MM.1S (cell line): ENCODE measurements at regions not wholly inside any gene's neighbourhood (a gene's known extent, or its start where the extent isn't known, plus 50 kb on each side); places are given as distances from the start of the nearest gene placed in this dataset.

ENCODE experiments used
- DNase-seq: peaks from one replicate; pipeline ENCODE4 v3.0.0-alpha.2; 2015
- H2AFZ ChIP-seq: fragments of 300-600 bp; sonication (generic); 2 replicates; pipeline ENCODE4 v1.6.0; 2016; ENCODE audit warnings: antibody characterized with exemption, low read length
- H3F3A ChIP-seq: fragments of 300-600 bp; sonication (generic); 2 replicates; pipeline ENCODE4 v1.6.1; 2016; ENCODE audit warnings: mild to moderate bottlenecking, antibody characterized with exemption, low read length, moderate library complexity, mixed read lengths; ENCODE audit not compliant: insufficient read depth
- H3K27ac ChIP-seq: fragments of 300-600 bp; sonication (generic); 2 replicates; pipeline ENCODE4 v1.5.1; 2016; ENCODE audit warnings: mild to moderate bottlenecking, low read length
- H3K27me3 ChIP-seq: fragments of 300-600 bp; sonication (generic); replicated peaks from 2 replicates; pipeline ENCODE4 v1.6.0; 2016; ENCODE audit warnings: low read length; ENCODE audit not compliant: insufficient read depth
- H3K36me3 ChIP-seq: fragments of 300-600 bp; sonication (generic); replicated peaks from 2 replicates; pipeline ENCODE4 v1.6.1; 2016; ENCODE audit warnings: mild to moderate bottlenecking, low read length, mixed read lengths; ENCODE audit not compliant: insufficient read depth
- H3K4me1 ChIP-seq: fragments of 300-600 bp; sonication (generic); 2 replicates; pipeline ENCODE4 v1.6.1; 2016; ENCODE audit warnings: low read length, mixed read lengths
- H3K4me2 ChIP-seq: fragments of 300-600 bp; sonication (generic); 2 replicates; pipeline ENCODE4 v1.6.0; 2016; ENCODE audit warnings: low read depth, low read length
- H3K4me3 ChIP-seq: fragments of 300-600 bp; sonication (generic); 2 replicates; pipeline ENCODE4 v1.5.1; 2016; ENCODE audit warnings: low read length, mixed read lengths
- H3K79me2 ChIP-seq: fragments of 300-600 bp; sonication (generic); 2 replicates; pipeline ENCODE4 v1.6.1; 2016; ENCODE audit warnings: mixed run types, low read length, mixed read lengths
- H3K9ac ChIP-seq: fragments of 300-600 bp; sonication (generic); 2 replicates; pipeline ENCODE4 v1.6.1; 2016; ENCODE audit warnings: low read length, mixed read lengths
- H3K9me2 ChIP-seq: fragments of 300-600 bp; sonication (generic); replicated peaks from 2 replicates; pipeline ENCODE4 v1.6.1; 2016; ENCODE audit warnings: mild to moderate bottlenecking, low read length, mixed read lengths; ENCODE audit not compliant: insufficient read depth
- H3K9me3 ChIP-seq: fragments of 300-600 bp; sonication (generic); replicated peaks from 2 replicates; pipeline ENCODE4 v1.6.1; 2016; ENCODE audit warnings: mild to moderate bottlenecking, low read length, mixed read lengths; ENCODE audit not compliant: insufficient read depth
- H4K20me1 ChIP-seq: fragments of 300-600 bp; sonication (generic); 2 replicates; pipeline ENCODE4 v1.6.1; 2016; ENCODE audit warnings: mild to moderate bottlenecking, low read length, moderate library complexity, mixed read lengths; ENCODE audit not compliant: insufficient read depth
- EZH2 ChIP-seq: fragments of 300-600 bp; sonication (generic); optimal IDR thresholded peaks from 2 replicates; pipeline ENCODE3; 2017; ENCODE audit warnings: low read depth, mild to moderate bottlenecking, antibody characterized with exemption, low read length, mixed read lengths
- EZH2phosphoT487 ChIP-seq: fragments of 300-600 bp; sonication (generic); IDR thresholded peaks from 2 replicates; pipeline ENCODE4 v1.6.1; 2018; ENCODE audit warnings: antibody characterized with exemption, low read length
- TF ChIP-seq, protein P1 (sequence below): fragments of 300-600 bp; sonication (generic); IDR thresholded peaks from 2 replicates; pipeline ENCODE4 v1.5.1; 2016; ENCODE audit warnings: antibody characterized with exemption, low read length, mixed read lengths

- H3K4me2 ChIP-seq = no peak overlapping the region
- no peaks in the 10 kb centered on the region for H3K9me2 ChIP-seq
- no peaks in the 10 kb centered on the region for H3K79me2 ChIP-seq
- no peaks in the 10 kb centered on the region for H3K27me3 ChIP-seq
- H3K27ac ChIP-seq = no peak overlapping the region
- H3K9me3 ChIP-seq = no peaks in the 10 kb centered on the region
- TF ChIP-seq, protein P1, sequence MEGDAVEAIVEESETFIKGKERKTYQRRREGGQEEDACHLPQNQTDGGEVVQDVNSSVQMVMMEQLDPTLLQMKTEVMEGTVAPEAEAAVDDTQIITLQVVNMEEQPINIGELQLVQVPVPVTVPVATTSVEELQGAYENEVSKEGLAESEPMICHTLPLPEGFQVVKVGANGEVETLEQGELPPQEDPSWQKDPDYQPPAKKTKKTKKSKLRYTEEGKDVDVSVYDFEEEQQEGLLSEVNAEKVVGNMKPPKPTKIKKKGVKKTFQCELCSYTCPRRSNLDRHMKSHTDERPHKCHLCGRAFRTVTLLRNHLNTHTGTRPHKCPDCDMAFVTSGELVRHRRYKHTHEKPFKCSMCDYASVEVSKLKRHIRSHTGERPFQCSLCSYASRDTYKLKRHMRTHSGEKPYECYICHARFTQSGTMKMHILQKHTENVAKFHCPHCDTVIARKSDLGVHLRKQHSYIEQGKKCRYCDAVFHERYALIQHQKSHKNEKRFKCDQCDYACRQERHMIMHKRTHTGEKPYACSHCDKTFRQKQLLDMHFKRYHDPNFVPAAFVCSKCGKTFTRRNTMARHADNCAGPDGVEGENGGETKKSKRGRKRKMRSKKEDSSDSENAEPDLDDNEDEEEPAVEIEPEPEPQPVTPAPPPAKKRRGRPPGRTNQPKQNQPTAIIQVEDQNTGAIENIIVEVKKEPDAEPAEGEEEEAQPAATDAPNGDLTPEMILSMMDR = no peak
- no peak for TF ChIP-seq EZH2phosphoT487
- TF ChIP-seq EZH2 = no peak
- no peaks in the 10 kb centered on the region for H3K36me3 ChIP-seq
- H3K4me1 ChIP-seq = no peaks in the 10 kb centered on the region
- H2AFZ ChIP-seq = no peak overlapping the region
- H3F3A ChIP-seq = no peaks in the 10 kb centered on the region
- DNase-seq = no peak
- no peaks in the 10 kb centered on the region for H4K20me1 ChIP-seq
- no peak overlapping the region for H3K4me3 ChIP-seq
- no peak overlapping the region for H3K9ac ChIP-seq
These were observed 379.1 kb downstream of the SLITRK6 start for GRCh38 chr13:85420136-85420535.

DNA sequence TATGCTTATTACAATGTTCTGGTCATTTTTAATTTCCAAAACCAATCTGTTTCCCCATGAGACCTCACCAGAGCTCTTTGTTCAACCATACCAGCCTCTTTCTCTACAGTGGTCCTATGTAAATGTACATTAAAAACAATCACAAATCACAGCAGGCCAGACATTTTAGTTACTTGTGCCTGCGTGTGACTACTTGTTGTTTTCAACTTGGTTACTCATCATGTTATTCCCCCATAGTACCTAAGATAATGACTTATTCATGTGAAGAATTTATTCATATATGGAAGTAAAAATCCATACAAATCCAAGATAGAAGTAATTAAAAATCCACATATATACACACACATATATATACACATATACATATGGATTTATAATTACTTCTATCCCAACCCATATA is 379.6 kb downstream of the SLITRK6 start:
- H3K4me2 ChIP-seq = no peak overlapping the region
- H3F3A ChIP-seq = no peaks in the 10 kb centered on the region
- TF ChIP-seq, protein P1 = no peak
- no peak for TF ChIP-seq EZH2
- no peaks in the 10 kb centered on the region for H3K27me3 ChIP-seq
- no peaks in the 10 kb centered on the region for H3K79me2 ChIP-seq
- H3K36me3 ChIP-seq = no peaks in the 10 kb centered on the region
- no peak for DNase-seq
- H3K9me2 ChIP-seq = no peaks in the 10 kb centered on the region
- no peaks in the 10 kb centered on the region for H3K9me3 ChIP-seq
- H3K27ac ChIP-seq = no peak overlapping the region
- no peak overlapping the region for H2AFZ ChIP-seq
- no peaks in the 10 kb centered on the region for H3K4me1 ChIP-seq
- H3K9ac ChIP-seq = no peak overlapping the region
- no peak overlapping the region for H3K4me3 ChIP-seq
- no peaks in the 10 kb centered on the region for H4K20me1 ChIP-seq

DNA sequence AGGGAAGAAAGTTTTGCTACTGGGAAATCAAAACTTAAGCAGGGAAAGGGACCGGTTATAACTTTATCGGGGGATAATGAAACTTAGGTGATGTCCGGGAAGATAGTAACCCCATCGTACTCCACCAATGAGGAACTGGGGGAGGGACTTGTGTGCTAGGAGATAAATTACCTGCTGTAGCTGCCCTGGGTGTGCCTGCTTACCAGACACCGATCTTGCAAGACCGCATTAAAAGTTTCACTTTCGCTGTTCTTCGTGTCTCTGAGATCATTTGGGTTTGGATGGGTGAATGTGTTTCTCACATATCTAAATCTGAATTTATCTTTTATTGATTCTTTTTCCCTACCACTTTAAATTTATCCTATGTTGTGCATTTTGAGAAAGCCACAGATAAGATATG is 381.4 kb downstream of the SLITRK6 start:
- H3K4me2 ChIP-seq = peak overlapping the region; percentile 21; the same call in 1 of the 2 replicates
- 0 out of 2 replicates have a peak overlapping the region, but pooled peaks have one; percentile 30 for H2AFZ ChIP-seq
- H3K36me3 ChIP-seq = no peaks in the 10 kb centered on the region
- no peaks in the 10 kb centered on the region for H3F3A ChIP-seq
- no peaks in the 10 kb centered on the region for H3K79me2 ChIP-seq
- TF ChIP-seq EZH2 (no peak), EZH2phosphoT487 (no peak)
- TF ChIP-seq, protein P1 = no peak
- no peak overlapping the region for H3K9ac ChIP-seq
- H3K27ac ChIP-seq = no peak overlapping the region
- H3K4me1 ChIP-seq = no peaks in the 10 kb centered on the region
- no peaks in the 10 kb centered on the region for H3K27me3 ChIP-seq
- no peaks in the 10 kb centered on the region for H4K20me1 ChIP-seq
- DNase-seq = peak; percentile 82
- H3K4me3 ChIP-seq = peak overlapping the region; percentile 39
- no peaks in the 10 kb centered on the region for H3K9me3 ChIP-seq
- no peaks in the 10 kb centered on the region for H3K9me2 ChIP-seq
